NB4 (cell line): ENCODE measurements at regions not wholly inside any gene's neighbourhood (a gene's known extent, or its start where the extent isn't known, plus 50 kb on each side); places are given as distances from the start of the nearest gene placed in this dataset.

ENCODE experiments used
- DNase-seq: peaks from one replicate; pipeline ENCODE4 v3.0.0; 2010; ENCODE audit warnings: low read depth
- H3K4me3 ChIP-seq: one replicate; pipeline ENCODE4 v1.5.1; 2011; ENCODE audit warnings: mild to moderate bottlenecking, low read depth, low read length, moderate library complexity
- MYC ChIP-seq: IDR thresholded peaks from 2 replicates; pipeline ENCODE4 v1.6.1; 2011; ENCODE audit warnings: low read depth, low read length
- POLR2A ChIP-seq: IDR thresholded peaks from 2 replicates; pipeline ENCODE4 v1.6.1; 2011; ENCODE audit warnings: mild to moderate bottlenecking; ENCODE audit not compliant: insufficient read length; ENCODE audit errors: extremely low read depth
- TF ChIP-seq, protein P1 (sequence below): IDR thresholded peaks from one replicate; pipeline ENCODE4 v1.5.1; 2012; ENCODE audit warnings: low read depth, low read length
- TF ChIP-seq, protein P2 (sequence below): IDR thresholded peaks from 2 replicates; pipeline ENCODE4 v1.6.1; 2011; ENCODE audit warnings: low read depth, low read length

GRCh38 chr18:8948471-8949149, 153.9 kb upstream of the NDUFV2 start:
- no peak overlapping the region for H3K4me3 ChIP-seq
- TF ChIP-seq, protein P1, sequence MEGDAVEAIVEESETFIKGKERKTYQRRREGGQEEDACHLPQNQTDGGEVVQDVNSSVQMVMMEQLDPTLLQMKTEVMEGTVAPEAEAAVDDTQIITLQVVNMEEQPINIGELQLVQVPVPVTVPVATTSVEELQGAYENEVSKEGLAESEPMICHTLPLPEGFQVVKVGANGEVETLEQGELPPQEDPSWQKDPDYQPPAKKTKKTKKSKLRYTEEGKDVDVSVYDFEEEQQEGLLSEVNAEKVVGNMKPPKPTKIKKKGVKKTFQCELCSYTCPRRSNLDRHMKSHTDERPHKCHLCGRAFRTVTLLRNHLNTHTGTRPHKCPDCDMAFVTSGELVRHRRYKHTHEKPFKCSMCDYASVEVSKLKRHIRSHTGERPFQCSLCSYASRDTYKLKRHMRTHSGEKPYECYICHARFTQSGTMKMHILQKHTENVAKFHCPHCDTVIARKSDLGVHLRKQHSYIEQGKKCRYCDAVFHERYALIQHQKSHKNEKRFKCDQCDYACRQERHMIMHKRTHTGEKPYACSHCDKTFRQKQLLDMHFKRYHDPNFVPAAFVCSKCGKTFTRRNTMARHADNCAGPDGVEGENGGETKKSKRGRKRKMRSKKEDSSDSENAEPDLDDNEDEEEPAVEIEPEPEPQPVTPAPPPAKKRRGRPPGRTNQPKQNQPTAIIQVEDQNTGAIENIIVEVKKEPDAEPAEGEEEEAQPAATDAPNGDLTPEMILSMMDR: no peak
- TF ChIP-seq POLR2A (no peak), MYC (no peak)
- TF ChIP-seq, protein P2, sequence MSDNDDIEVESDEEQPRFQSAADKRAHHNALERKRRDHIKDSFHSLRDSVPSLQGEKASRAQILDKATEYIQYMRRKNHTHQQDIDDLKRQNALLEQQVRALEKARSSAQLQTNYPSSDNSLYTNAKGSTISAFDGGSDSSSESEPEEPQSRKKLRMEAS: no peak
- no peak for DNase-seq

DNA sequence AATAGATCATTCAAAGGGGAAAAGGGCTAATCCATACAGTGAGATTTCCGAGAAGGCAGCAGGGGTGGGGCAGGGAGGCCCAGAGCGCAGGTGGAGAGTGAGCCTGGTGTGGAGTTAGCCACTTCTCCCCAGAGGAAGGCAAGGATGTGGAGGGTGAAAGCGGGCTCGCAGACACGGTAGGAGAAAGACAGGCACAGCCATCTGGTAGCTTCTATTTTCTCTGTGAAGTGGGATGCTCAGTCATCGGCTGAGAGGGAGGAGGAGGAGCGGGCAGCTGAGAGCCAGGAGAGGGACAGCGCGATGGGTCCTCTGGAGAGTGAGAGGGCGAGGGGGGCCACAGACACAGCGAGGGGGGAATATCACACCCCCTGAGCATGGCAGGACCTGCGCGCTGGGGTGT, 153.3 kb upstream of the NDUFV2 start:
- no peak overlapping the region for H3K4me3 ChIP-seq
- TF ChIP-seq, protein P2: no peak
- TF ChIP-seq, protein P1: no peak
- no peak for TF ChIP-seq MYC
- no peak for TF ChIP-seq POLR2A
- DNase-seq: no peak

DNA sequence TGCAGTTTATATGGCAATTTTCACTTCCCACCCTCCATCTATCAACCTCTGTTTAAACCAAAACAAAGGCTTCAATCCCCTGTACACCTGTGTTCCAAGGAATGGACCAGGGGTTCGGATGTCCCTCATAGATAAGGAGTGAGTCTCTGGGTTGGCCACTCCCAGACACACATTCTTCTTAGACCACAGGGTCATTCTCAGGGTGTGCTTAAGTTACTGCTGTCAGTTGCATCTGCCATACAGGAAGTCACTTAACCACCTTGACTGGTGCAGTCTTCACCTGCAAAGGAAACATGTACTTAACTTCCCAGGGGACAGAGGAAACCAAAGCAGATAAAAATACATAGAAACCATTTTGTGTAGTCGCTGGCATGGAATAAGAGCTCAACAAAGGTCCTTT, 151.0 kb upstream of the NDUFV2 start:
- TF ChIP-seq, protein P2: no peak
- TF ChIP-seq, protein P1: no peak
- no peak for TF ChIP-seq MYC
- TF ChIP-seq POLR2A: no peak
- DNase-seq: no peak
- H3K4me3 ChIP-seq: no peak overlapping the region

- DNase-seq: no peak
- H3K4me3 ChIP-seq: no peak overlapping the region
- no peak for TF ChIP-seq MYC
- TF ChIP-seq, protein P1: no peak
- TF ChIP-seq, protein P2: no peak
- TF ChIP-seq POLR2A: no peak
Measured at GRCh38 chr18:8952174-8952573, 150.3 kb upstream of the NDUFV2 start.

DNA sequence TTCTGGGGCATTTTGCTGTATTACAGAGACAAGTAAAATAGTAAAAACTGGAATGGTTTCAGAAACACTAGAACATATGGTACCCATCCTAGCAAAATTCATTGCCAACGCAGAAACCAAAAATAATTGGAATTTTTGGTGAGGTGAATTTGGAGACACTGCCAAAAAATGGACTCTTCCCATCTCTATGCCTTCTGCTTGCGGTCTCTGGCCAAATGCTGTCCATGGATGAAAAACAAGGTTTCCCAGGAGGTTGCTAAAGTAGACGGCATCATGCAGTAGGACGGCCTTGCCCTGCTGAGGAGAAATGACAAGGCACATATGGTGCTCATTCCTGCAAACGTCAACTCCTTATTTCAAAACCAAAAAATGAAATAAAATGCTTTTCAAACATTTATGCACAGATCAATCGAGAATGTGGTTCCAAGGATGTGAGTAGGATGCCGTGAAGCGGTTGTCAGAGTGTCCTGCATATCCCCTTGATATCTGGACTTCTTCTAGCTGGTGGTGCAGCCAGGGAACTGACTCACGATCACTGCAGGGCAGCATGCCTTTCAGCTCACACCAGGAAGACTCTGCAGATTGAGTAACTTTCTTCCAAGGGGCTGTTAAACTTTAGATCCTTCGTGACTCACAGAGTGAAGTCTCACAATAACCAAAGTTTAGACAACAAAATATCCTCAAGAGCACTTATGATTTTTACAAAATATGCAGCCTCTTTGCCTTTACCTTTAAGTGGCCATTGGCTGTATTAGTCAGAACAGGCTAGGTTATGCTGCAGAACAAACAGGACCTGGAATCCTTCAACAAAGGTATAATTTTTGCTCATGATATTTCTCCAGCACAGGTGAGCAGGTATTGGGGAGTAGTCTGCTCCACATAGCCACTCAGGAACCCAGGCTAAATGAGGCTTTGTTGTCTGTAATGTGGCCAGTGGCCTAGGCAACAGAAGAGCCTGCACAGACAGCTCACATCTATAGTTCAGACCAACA, 149.4 kb upstream of the NDUFV2 start:
- DNase-seq: no peak
- TF ChIP-seq MYC: no peak
- TF ChIP-seq, protein P1: no peak

More for the DNA sequence above, 149.4 kb upstream of the NDUFV2 start:
- no peak overlapping the region for H3K4me3 ChIP-seq
